ENCODE measurements at regions not wholly inside any gene's neighbourhood (a gene's known extent, or its start where the extent isn't known, plus 50 kb on each side); places are given as distances from the start of the nearest gene placed in this dataset.
"Not testable (repeated sequence)": the region's sequence is repeated elsewhere in the genome, so short reads cannot be mapped to it uniquely, and the experiment has no call there.

- H3K27ac Mint-ChIP-seq; POLR2A ChIA-PET; H3K36me3 Mint-ChIP-seq (ENCODE audit: low read depth); DNase-seq; CTCF ChIA-PET; H3K4me1 Mint-ChIP-seq; H3K27me3 Mint-ChIP-seq; H3K9me3 Mint-ChIP-seq: not testable (repeated sequence)
- H3K4me3 Mint-ChIP-seq: peak overlapping the region; percentile 13
Measured at GRCh38 chr11:103739074-103739796, 297.2 kb upstream of the DDI1 start.

- H3K36me3 Mint-ChIP-seq (ENCODE audit: low read depth): no peaks in the 10 kb centered on the region
- H3K9me3 Mint-ChIP-seq: peaks cover 3% of the 10 kb centered on the region
- no peak for DNase-seq
- no peaks in the 10 kb centered on the region for H3K27me3 Mint-ChIP-seq
- H3K27ac Mint-ChIP-seq: no peak overlapping the region
- H3K4me1 Mint-ChIP-seq: peaks cover under 1% of the 10 kb centered on the region
- ChIA-PET POLR2A (no interaction called here), CTCF (no interaction called here)
- no peak overlapping the region for H3K4me3 Mint-ChIP-seq
Measured at GRCh38 chr11:103744496-103745153, 291.8 kb upstream of the DDI1 start.

- no peak for DNase-seq
- Mint-ChIP-seq H3K27ac (no peak overlapping the region), H3K9me3 (peaks cover 1% of the 10 kb centered on the region), H3K27me3 (no peaks in the 10 kb centered on the region), H3K4me1 (no peaks in the 10 kb centered on the region), H3K4me3 (no peak overlapping the region), H3K36me3 (ENCODE audit: low read depth) (no peaks in the 10 kb centered on the region)
- POLR2A ChIA-PET: no interaction called here
- CTCF ChIA-PET: no interaction called here
Measured at GRCh38 chr11:103749158-103749557, 287.3 kb upstream of the DDI1 start.

GRCh38 chr11:103768816-103769215 is 267.6 kb upstream of the DDI1 start:
- ChIA-PET POLR2A (no interaction called here), CTCF (no interaction called here)
- Mint-ChIP-seq H3K4me3 (no peak overlapping the region), H3K27ac (no peak overlapping the region), H3K9me3 (no peaks in the 10 kb centered on the region), H3K27me3 (no peaks in the 10 kb centered on the region), H3K36me3 (ENCODE audit: low read depth) (no peaks in the 10 kb centered on the region), H3K4me1 (no peaks in the 10 kb centered on the region)
- no peak for DNase-seq

GRCh38 chr11:103773059-103773458 is 263.4 kb upstream of the DDI1 start:
- Mint-ChIP-seq H3K27me3 (no peaks in the 10 kb centered on the region), H3K27ac (no peak overlapping the region), H3K36me3 (ENCODE audit: low read depth) (no peaks in the 10 kb centered on the region), H3K9me3 (no peaks in the 10 kb centered on the region), H3K4me3 (no peak overlapping the region), H3K4me1 (no peaks in the 10 kb centered on the region)
- CTCF ChIA-PET: no interaction called here
- no peak for DNase-seq
- POLR2A ChIA-PET: no interaction called here

- POLR2A ChIA-PET: no interaction called here
- no peaks in the 10 kb centered on the region for H3K36me3 Mint-ChIP-seq (ENCODE audit: low read depth)
- H3K4me1 Mint-ChIP-seq: no peaks in the 10 kb centered on the region
- no peaks in the 10 kb centered on the region for H3K27me3 Mint-ChIP-seq
- CTCF ChIA-PET: no interaction called here
- H3K9me3 Mint-ChIP-seq: no peaks in the 10 kb centered on the region
- H3K4me3 Mint-ChIP-seq: no peak overlapping the region
- H3K27ac Mint-ChIP-seq: no peak overlapping the region
- DNase-seq: no peak
Measured at GRCh38 chr11:103773537-103773936, 262.9 kb upstream of the DDI1 start.

GRCh38 chr11:103779054-103779453 is 257.4 kb upstream of the DDI1 start:
- Mint-ChIP-seq H3K4me1 (no peaks in the 10 kb centered on the region), H3K4me3 (no peak overlapping the region), H3K9me3 (no peaks in the 10 kb centered on the region), H3K27me3 (no peaks in the 10 kb centered on the region), H3K36me3 (ENCODE audit: low read depth) (no peaks in the 10 kb centered on the region), H3K27ac (no peak overlapping the region)
- ChIA-PET CTCF (no interaction called here), POLR2A (no interaction called here)
- DNase-seq: no peak

GRCh38 chr11:103789952-103790351 is 246.5 kb upstream of the DDI1 start:
- Mint-ChIP-seq H3K4me1 (no peaks in the 10 kb centered on the region), H3K36me3 (ENCODE audit: low read depth) (no peaks in the 10 kb centered on the region), H3K27ac (no peak overlapping the region), H3K27me3 (no peaks in the 10 kb centered on the region), H3K9me3 (peaks cover 3% of the 10 kb centered on the region), H3K4me3 (no peak overlapping the region)
- no peak for DNase-seq
- ChIA-PET POLR2A (no interaction called here), CTCF (no interaction called here)

GRCh38 chr11:103792981-103793468 is 243.4 kb upstream of the DDI1 start:
- Mint-ChIP-seq H3K36me3 (ENCODE audit: low read depth) (no peaks in the 10 kb centered on the region), H3K4me1 (no peaks in the 10 kb centered on the region), H3K9me3 (peaks cover 3% of the 10 kb centered on the region), H3K27me3 (no peaks in the 10 kb centered on the region), H3K27ac (no peak overlapping the region), H3K4me3 (no peak overlapping the region)
- POLR2A ChIA-PET: no interaction called here
- no peak for DNase-seq
- CTCF ChIA-PET: no interaction called here

- Mint-ChIP-seq H3K9me3 (peaks cover 3% of the 10 kb centered on the region), H3K36me3 (ENCODE audit: low read depth) (no peaks in the 10 kb centered on the region), H3K4me1 (no peaks in the 10 kb centered on the region), H3K4me3 (no peak overlapping the region), H3K27ac (no peak overlapping the region), H3K27me3 (no peaks in the 10 kb centered on the region)
- no peak for DNase-seq
- ChIA-PET POLR2A (no interaction called here), CTCF (no interaction called here)
Measured at GRCh38 chr11:103794262-103794661, 242.2 kb upstream of the DDI1 start.

- no peak overlapping the region for H3K27ac Mint-ChIP-seq
- no peaks in the 10 kb centered on the region for H3K27me3 Mint-ChIP-seq
- POLR2A ChIA-PET: no interaction called here
- no peak overlapping the region for H3K4me3 Mint-ChIP-seq
- DNase-seq: no peak
- H3K9me3 Mint-ChIP-seq: peaks cover under 1% of the 10 kb centered on the region
- no peaks in the 10 kb centered on the region for H3K4me1 Mint-ChIP-seq
- no peaks in the 10 kb centered on the region for H3K36me3 Mint-ChIP-seq (ENCODE audit: low read depth)
- CTCF ChIA-PET: no interaction called here
Measured at GRCh38 chr11:103798026-103798425, 238.4 kb upstream of the DDI1 start.

- no peaks in the 10 kb centered on the region for H3K9me3 Mint-ChIP-seq
- ChIA-PET POLR2A (no interaction called here), CTCF (no interaction called here)
- no peak overlapping the region for H3K4me3 Mint-ChIP-seq
- H3K27me3 Mint-ChIP-seq: no peaks in the 10 kb centered on the region
- no peaks in the 10 kb centered on the region for H3K36me3 Mint-ChIP-seq (ENCODE audit: low read depth)
- no peak overlapping the region for H3K27ac Mint-ChIP-seq
- DNase-seq: no peak
- H3K4me1 Mint-ChIP-seq: no peaks in the 10 kb centered on the region
Measured at GRCh38 chr11:103798446-103798845, 238.0 kb upstream of the DDI1 start.

- Mint-ChIP-seq H3K9me3 (no peaks in the 10 kb centered on the region), H3K27ac (no peak overlapping the region), H3K4me1 (no peaks in the 10 kb centered on the region), H3K4me3 (no peak overlapping the region), H3K36me3 (ENCODE audit: low read depth) (no peaks in the 10 kb centered on the region), H3K27me3 (no peaks in the 10 kb centered on the region)
- ChIA-PET POLR2A (no interaction called here), CTCF (no interaction called here)
- no peak for DNase-seq
Measured at GRCh38 chr11:103800406-103801114, 235.9 kb upstream of the DDI1 start.

- no peaks in the 10 kb centered on the region for H3K4me1 Mint-ChIP-seq
- no peak overlapping the region for H3K4me3 Mint-ChIP-seq
- no peaks in the 10 kb centered on the region for H3K36me3 Mint-ChIP-seq (ENCODE audit: low read depth)
- no peak for DNase-seq
- no peak overlapping the region for H3K27ac Mint-ChIP-seq
- CTCF ChIA-PET: no interaction called here
- no peaks in the 10 kb centered on the region for H3K27me3 Mint-ChIP-seq
- POLR2A ChIA-PET: no interaction called here
- H3K9me3 Mint-ChIP-seq: no peaks in the 10 kb centered on the region
Measured at GRCh38 chr11:103803062-103803461, 233.4 kb upstream of the DDI1 start.
